Right lobe of liver (tissue), 6 donors: ENCODE measurements at regions not wholly inside any gene's neighbourhood (a gene's known extent, or its start where the extent isn't known, plus 50 kb on each side); places are given as distances from the start of the nearest gene placed in this dataset.

Experiments
- ATAC-seq, 4 donors: fragments of 200-7000 bp; cut with Tn5 transposase; one replicate each; pipeline ENCODE4 v1.9.1; 2020; ENCODE audit warnings: mild to moderate bottlenecking in 4 of 4, moderate library complexity in 4 of 4
- DNase-seq, 3 donors: peaks; one replicate each; pipeline ENCODE4 v3.0.0-alpha.2; 2020
- H3K27ac ChIP-seq, 3 donors: fragments of 200-600 bp; one replicate each; pipeline ENCODE4 v1.8.0; 2022
- H3K27me3 ChIP-seq, 2 donors: fragments of 200-600 bp; one replicate each; pipeline ENCODE4 v1.8.0; 2022
- H3K36me3 ChIP-seq, 4 donors: fragments of 200-600 bp; sonication (generic) in 1 of 4; one replicate each; pipeline versions ENCODE4 v1.5.1 to v1.8.0; 2017 to 2022; ENCODE audit warnings: control low read depth in 1 of 4
- H3K4me1 ChIP-seq, 4 donors: fragments of 200-600 bp; sonication (generic) in 1 of 4; one replicate each; pipeline versions ENCODE4 v1.5.1 to v1.8.0; 2017 to 2022; ENCODE audit warnings: control low read depth in 1 of 4
- H3K4me3 ChIP-seq, 3 donors: fragments of 200-600 bp; one replicate each; pipeline ENCODE4 v1.8.0; 2022
- H3K9me3 ChIP-seq, 4 donors: fragments of 200-600 bp; sonication (generic) in 1 of 4; one replicate each; pipeline versions ENCODE4 v1.5.1 to v1.8.0; 2017 to 2022; ENCODE audit warnings: control low read depth in 1 of 4
- CTCF ChIP-seq, 4 donors: fragments of 200-600 bp in 3 of 4; fragments of 450-650 bp in 1 of 4; IDR thresholded peaks; one replicate each; pipeline versions ENCODE4 v1.5.1 to v1.8.0; 2016 to 2022; ENCODE audit warnings: antibody characterized with exemption in 4 of 4, mild to moderate bottlenecking in 2 of 4
- POLR2A ChIP-seq: fragments of 450-650 bp; IDR thresholded peaks from one replicate; pipeline ENCODE4 v1.6.1; 2017; ENCODE audit warnings: antibody characterized with exemption, mild to moderate bottlenecking
- WGBS: methylation state at CpG from one replicate; pipeline ENCODE4 v1.1.6; 2018; ENCODE audit warnings: low coverage, low lambda C conversion rate; ENCODE audit not compliant: insufficient coverage; ENCODE audit errors: missing lambda C conversion rate; 5-methylcytosine and 5-hydroxymethylcytosine counted together
- intact Hi-C, 2 donors: fragments of 100-400 bp; cut with DNase I; formaldehyde crosslinking; loops; one replicate each; pipeline versions ENCODE4 v1.11.2 to v1.14.1; 2022
- donor health status: DM: no; HTN: yes; CAD: no.
- donor health status: DM: no; HTN: no; CAD: no.
- donor health status: DM: no; HTN: no; CAD: no.
- donor health status: DM: no; HTN: yes; CAD: no.
- donor health status: DM: no; HTN: yes; CAD: no.

- intact Hi-C loops: no loop called here
- no peak overlapping the region for H3K27ac ChIP-seq
- H3K4me1 ChIP-seq: no peaks in the 10 kb centered on the region
- TF ChIP-seq POLR2A (no peak), CTCF (IDR thresholded peaks at IDR 0.05) (no peak)
- no peak overlapping the region for H3K4me3 ChIP-seq
- no peak for ATAC-seq
- H3K36me3 ChIP-seq: no peaks in the 10 kb centered on the region
- no peaks in the 10 kb centered on the region for H3K27me3 ChIP-seq
- WGBS: 76% methylated on average over 3 of the region's 3 CpGs
- DNase-seq: no peak
- H3K9me3 ChIP-seq: no peaks in the 10 kb centered on the region
These were observed 264.7 kb downstream of the PAX3 start for GRCh38 chr2:222034058-222034457.

- H3K36me3 ChIP-seq: no peaks in the 10 kb centered on the region
- no peaks in the 10 kb centered on the region for H3K4me1 ChIP-seq
- no peaks in the 10 kb centered on the region for H3K9me3 ChIP-seq
- no peak overlapping the region for H3K27ac ChIP-seq
- TF ChIP-seq CTCF (IDR thresholded peaks at IDR 0.05): no peak
- TF ChIP-seq POLR2A: no peak
- no peak for DNase-seq
- no peak for ATAC-seq
- intact Hi-C loops: no loop called here
- no peak overlapping the region for H3K4me3 ChIP-seq
- WGBS: 64% methylated on average over 2 of the region's 2 CpGs
- H3K27me3 ChIP-seq: no peaks in the 10 kb centered on the region
These were observed 265.3 kb downstream of the PAX3 start for GRCh38 chr2:222033541-222033940.

- no peak for ATAC-seq
- Histone ChIP-seq H3K4me3 (no peak overlapping the region), H3K4me1 (peaks cover 0 to 3% (median 0%) of the 10 kb centered on the region in 4 donors), H3K27me3 (no peaks in the 10 kb centered on the region), H3K27ac (no peak overlapping the region), H3K9me3 (no peaks in the 10 kb centered on the region), H3K36me3 (no peaks in the 10 kb centered on the region)
- intact Hi-C loops: no loop called here
- no peak for DNase-seq
- TF ChIP-seq POLR2A (no peak), CTCF (IDR thresholded peaks at IDR 0.05) (no peak)
- whole genome bisulfite sequencing: 12% methylated on average over 2 of the region's 3 CpGs
These were observed 272.9 kb downstream of the PAX3 start for GRCh38 chr2:222025881-222026271.

- peaks cover 0 to 3% (median 0%) of the 10 kb centered on the region in 4 donors for H3K4me1 ChIP-seq
- intact Hi-C loops: no loop called here
- H3K36me3 ChIP-seq: no peaks in the 10 kb centered on the region
- DNase-seq (no peak), ATAC-seq (peak; percentile 53 to 64 (median 60))
- no peaks in the 10 kb centered on the region for H3K9me3 ChIP-seq
- 27% methylated on average over 8 of the region's 8 CpGs for WGBS
- H3K27ac ChIP-seq: no peak overlapping the region
- H3K27me3 ChIP-seq: no peaks in the 10 kb centered on the region
- TF ChIP-seq CTCF (IDR thresholded peaks at IDR 0.05) (peak; percentile 31 to 63 (median 56)), POLR2A (no peak)
- H3K4me3 ChIP-seq: no peak overlapping the region
These were observed 273.6 kb downstream of the PAX3 start for GRCh38 chr2:222024932-222025880.
